22Rv1 (cell line): ENCODE measurements at regions not wholly inside any gene's neighbourhood (a gene's known extent, or its start where the extent isn't known, plus 50 kb on each side); places are given as distances from the start of the nearest gene placed in this dataset.

Source experiments
- H3K27ac ChIP-seq: fragments of 450-650 bp; 2 replicates; pipeline ENCODE4 v1.5.1; 2017
- ZFX ChIP-seq: fragments of 450-650 bp; IDR thresholded peaks from 2 replicates; pipeline ENCODE4 v1.6.1; 2017; ENCODE audit warnings: antibody characterized with exemption, borderline replicate concordance
- TF ChIP-seq, protein P1 (sequence below): fragments of 450-650 bp; IDR thresholded peaks from 2 replicates; pipeline ENCODE4 v1.5.1; 2017; ENCODE audit warnings: mild to moderate bottlenecking

DNA sequence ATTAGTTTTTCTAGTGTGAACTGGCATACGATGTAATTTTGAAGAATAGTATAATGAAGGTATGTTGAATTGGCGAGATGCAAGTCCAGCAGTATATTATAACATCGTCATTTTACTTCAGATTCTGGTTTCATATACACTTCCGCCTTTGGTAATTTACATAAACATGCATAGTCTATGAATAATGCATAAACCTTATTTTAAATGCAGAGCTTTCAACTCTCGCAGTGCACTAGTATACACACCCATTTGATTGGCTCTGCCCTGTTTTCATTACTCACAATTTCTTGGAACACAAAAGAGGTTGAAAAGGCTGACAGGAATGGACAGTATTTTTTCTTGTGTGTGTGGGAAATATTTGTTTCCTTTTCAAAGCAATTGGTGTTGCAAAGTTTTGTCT lies 128.9 kb upstream of the CCNH start:
- peak overlapping the region; percentile 79 for H3K27ac ChIP-seq
- TF ChIP-seq ZFX: no peak
- TF ChIP-seq, protein P1, sequence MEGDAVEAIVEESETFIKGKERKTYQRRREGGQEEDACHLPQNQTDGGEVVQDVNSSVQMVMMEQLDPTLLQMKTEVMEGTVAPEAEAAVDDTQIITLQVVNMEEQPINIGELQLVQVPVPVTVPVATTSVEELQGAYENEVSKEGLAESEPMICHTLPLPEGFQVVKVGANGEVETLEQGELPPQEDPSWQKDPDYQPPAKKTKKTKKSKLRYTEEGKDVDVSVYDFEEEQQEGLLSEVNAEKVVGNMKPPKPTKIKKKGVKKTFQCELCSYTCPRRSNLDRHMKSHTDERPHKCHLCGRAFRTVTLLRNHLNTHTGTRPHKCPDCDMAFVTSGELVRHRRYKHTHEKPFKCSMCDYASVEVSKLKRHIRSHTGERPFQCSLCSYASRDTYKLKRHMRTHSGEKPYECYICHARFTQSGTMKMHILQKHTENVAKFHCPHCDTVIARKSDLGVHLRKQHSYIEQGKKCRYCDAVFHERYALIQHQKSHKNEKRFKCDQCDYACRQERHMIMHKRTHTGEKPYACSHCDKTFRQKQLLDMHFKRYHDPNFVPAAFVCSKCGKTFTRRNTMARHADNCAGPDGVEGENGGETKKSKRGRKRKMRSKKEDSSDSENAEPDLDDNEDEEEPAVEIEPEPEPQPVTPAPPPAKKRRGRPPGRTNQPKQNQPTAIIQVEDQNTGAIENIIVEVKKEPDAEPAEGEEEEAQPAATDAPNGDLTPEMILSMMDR: no peak

DNA sequence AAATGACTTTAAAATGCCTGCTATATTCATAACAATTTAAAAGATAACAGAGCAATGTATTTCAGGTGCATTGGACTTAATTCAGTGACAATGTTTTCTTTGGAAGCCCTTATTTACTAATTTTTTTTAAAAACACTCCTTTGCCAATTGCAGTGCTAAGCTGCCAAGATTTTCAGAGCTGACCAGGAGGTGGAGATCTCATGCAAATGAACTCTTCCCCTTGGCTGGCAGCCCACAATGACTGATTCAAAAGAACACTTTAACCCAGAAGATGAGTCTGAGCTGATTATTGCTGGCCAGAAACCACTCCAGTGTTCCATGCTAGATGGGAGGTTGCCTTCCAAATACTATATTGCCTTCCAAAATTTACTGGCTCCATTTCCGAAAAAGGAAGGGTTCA lies 128.3 kb upstream of the CCNH start:
- TF ChIP-seq, protein P1: peak; percentile 54
- TF ChIP-seq ZFX: no peak
- H3K27ac ChIP-seq: peak overlapping the region; percentile 79

DNA sequence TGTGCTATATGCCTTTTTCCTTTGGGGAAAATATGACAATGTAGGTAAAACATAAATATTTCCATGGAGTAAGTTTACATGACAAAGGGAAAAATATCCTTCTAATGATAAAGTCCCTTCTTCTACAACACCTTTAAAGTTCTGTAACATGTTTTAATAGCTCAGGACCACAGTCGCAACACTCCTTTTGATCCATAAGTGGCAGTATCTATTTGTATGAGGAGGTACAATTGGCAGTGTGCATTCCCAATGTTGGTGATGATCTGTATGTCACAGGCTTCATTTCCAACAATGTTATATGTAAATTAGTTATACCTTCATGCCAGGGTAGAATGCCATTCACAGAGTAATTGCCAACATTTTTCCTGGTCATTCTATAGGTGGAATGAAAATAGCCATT lies 127.1 kb upstream of the CCNH start:
- no peak for TF ChIP-seq ZFX
- TF ChIP-seq, protein P1: peak; percentile 45

DNA sequence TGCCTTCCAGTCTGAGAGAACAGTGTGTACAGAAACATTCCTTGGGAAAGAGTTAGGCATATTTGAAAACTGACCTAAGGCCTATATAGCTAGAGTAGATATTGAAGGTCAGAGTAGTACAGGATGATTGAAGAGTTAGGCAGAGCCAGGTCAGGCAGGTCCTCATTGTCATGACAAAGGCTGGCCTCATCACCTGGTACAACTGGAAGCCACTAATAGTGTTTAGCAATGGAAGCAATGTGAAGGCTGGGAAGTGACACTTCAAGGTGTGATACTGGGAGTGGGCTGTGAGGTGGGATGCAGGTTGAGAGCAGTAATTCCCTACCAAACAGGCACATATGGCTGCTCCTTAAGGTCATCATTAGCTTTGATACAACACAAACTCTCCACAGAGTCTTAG lies 123.6 kb upstream of the CCNH start:
- H3K27ac ChIP-seq: no peak overlapping the region
- no peak for TF ChIP-seq ZFX
- TF ChIP-seq, protein P1: no peak

More for the DNA sequence above, 127.1 kb upstream of the CCNH start:
- peak overlapping the region; percentile 79; the same call in 1 of the 2 replicates for H3K27ac ChIP-seq

DNA sequence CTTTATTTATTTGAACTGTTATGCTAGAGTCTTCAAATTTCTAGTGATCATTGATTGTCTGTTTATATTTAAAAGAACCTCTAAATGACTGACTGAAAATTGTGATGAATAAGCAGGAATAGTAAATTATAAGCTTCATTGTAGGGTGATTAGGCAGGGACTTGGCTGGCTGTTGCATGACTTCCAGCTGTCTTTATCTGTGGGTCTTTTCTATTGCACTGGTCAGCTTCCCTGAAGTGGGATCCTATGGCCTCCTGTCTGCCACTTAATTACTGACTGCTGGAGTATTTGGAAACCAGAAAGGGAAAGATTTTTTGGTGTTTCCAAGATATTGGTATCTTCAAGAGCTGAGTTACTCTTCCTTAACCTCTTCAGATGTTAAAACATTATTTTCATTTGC lies 123.0 kb upstream of the CCNH start:
- H3K27ac ChIP-seq: no peak overlapping the region
- TF ChIP-seq ZFX: no peak
- TF ChIP-seq, protein P1: no peak

DNA sequence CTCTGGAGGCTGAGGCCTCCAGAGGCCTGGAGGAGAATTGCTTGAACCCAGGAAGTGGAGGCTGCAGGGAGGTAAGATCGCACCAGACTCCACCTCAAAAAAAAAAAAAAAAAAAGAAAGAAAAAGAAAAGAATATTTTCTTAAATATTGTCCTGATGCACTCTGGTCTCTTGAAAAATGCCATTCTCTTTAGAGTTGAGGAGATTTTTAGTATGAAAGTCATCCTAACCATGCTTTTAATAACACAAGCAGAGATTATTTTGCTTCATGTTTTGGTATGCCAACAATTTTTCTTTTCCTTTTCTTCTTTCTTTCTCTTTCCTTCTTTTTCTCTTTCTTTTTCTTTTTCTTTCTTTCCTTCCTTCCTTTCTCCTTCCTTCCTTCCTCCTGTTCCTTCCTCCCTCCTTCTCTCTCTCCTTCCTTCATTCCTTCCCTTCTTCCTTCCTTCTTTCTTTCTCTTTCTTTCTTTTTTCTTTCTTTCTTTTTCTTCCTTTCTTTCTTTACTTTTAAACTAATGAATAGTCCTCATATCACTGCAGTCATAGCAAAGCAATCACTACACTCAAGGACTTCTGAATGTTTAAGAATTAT lies 116.9 kb upstream of the CCNH start:
- TF ChIP-seq, protein P1: no peak
- TF ChIP-seq ZFX: no peak
- no peak overlapping the region for H3K27ac ChIP-seq

DNA sequence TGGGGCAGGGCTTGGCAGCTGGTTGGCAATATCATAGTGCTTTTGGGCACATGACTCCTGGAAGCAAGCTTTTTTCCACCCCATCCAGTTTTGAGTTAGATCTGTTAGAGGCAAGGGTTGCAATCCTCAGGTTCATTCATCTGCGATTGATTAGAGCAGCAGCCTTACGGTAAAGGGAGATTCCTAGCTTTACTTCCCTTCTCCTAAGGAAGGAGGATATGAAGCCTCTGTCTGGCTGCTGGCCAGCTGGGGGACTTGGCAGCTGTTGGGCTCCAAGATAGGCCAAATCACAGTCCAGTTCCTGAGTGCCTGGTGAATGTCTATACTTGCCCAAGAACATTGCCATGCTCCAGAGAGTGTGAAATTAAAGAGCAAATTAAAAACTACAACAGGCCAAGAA lies 113.4 kb upstream of the CCNH start:
- TF ChIP-seq ZFX: no peak
- TF ChIP-seq, protein P1: no peak
- no peak overlapping the region for H3K27ac ChIP-seq
